ENCODE measurements at regions not wholly inside any gene's neighbourhood (a gene's known extent, or its start where the extent isn't known, plus 50 kb on each side); places are given as distances from the start of the nearest gene placed in this dataset.

GRCh38 chr2:128578406-128579390 is 260.0 kb upstream of the HS6ST1 start:
- H3K4me1 Mint-ChIP-seq: no peaks in the 10 kb centered on the region
- no peaks in the 10 kb centered on the region for H3K9me3 Mint-ChIP-seq
- Histone ChIP-seq H3K36me3 (ENCODE audit: control insufficient read depth in 2 of 3, insufficient read depth in 3 of 3, low read length in 3 of 3) (no peaks in the 10 kb centered on the region), H3K9me3 (ENCODE audit: control insufficient read depth in 2 of 3, low read length in 3 of 3) (no peaks in the 10 kb centered on the region), H3K4me3 (ENCODE audit: low read length) (no peak overlapping the region), H3K27ac (ENCODE audit: low read depth, low read length) (no peak overlapping the region), H3K4me1 (ENCODE audit: control insufficient read depth in 2 of 2, insufficient read depth in 2 of 2, low read length in 2 of 2) (no peaks in the 10 kb centered on the region), H3K27me3 (ENCODE audit: control insufficient read depth in 2 of 2, insufficient read depth in 2 of 2, low read length in 2 of 2) (no peaks in the 10 kb centered on the region)
- intact Hi-C loops (cut with micrococcal nuclease): no loop called here
- no peak for DNase-seq
- no peaks in the 10 kb centered on the region for H3K36me3 Mint-ChIP-seq
- no peak overlapping the region for H3K27ac Mint-ChIP-seq
- H3K4me3 Mint-ChIP-seq: no peak overlapping the region
- ChIA-PET POLR2A (no interaction called here), CTCF (no interaction called here)
- peaks cover 0 to 6% (median under 1%) of the 10 kb centered on the region in 5 donors for H3K27me3 Mint-ChIP-seq
- ATAC-seq: no peak

GRCh38 chr2:128579825-128580224 is 261.2 kb upstream of the HS6ST1 start:
- Histone ChIP-seq H3K4me1 (ENCODE audit: control insufficient read depth in 2 of 2, insufficient read depth in 2 of 2, low read length in 2 of 2) (no peaks in the 10 kb centered on the region), H3K36me3 (ENCODE audit: control insufficient read depth in 2 of 3, insufficient read depth in 3 of 3, low read length in 3 of 3) (no peaks in the 10 kb centered on the region), H3K9me3 (ENCODE audit: control insufficient read depth in 2 of 3, low read length in 3 of 3) (no peaks in the 10 kb centered on the region), H3K27ac (ENCODE audit: low read depth, low read length) (no peak overlapping the region), H3K27me3 (ENCODE audit: control insufficient read depth in 2 of 2, insufficient read depth in 2 of 2, low read length in 2 of 2) (no peaks in the 10 kb centered on the region), H3K4me3 (ENCODE audit: low read length) (no peak overlapping the region)
- POLR2A ChIA-PET: no interaction called here
- DNase-seq (no peak), ATAC-seq (no peak)
- H3K36me3 Mint-ChIP-seq: no peaks in the 10 kb centered on the region
- H3K4me1 Mint-ChIP-seq: peaks cover 0 to 2% (median 0%) of the 10 kb centered on the region in 7 donors
- CTCF ChIA-PET: no interaction called here
- peaks cover 0 to 4% (median 0%) of the 10 kb centered on the region in 11 donors for H3K9me3 Mint-ChIP-seq
- no peaks in the 10 kb centered on the region for H3K27me3 Mint-ChIP-seq
- intact Hi-C loops (cut with micrococcal nuclease): no loop called here
- H3K4me3 Mint-ChIP-seq: no peak overlapping the region
- H3K27ac Mint-ChIP-seq: no peak overlapping the region

GRCh38 chr2:128580988-128581848 is 262.6 kb upstream of the HS6ST1 start:
- H3K27me3 ChIP-seq (ENCODE audit: control insufficient read depth in 2 of 2, insufficient read depth in 2 of 2, low read length in 2 of 2): no peaks in the 10 kb centered on the region
- Mint-ChIP-seq H3K27ac (no peak overlapping the region), H3K27me3 (no peaks in the 10 kb centered on the region), H3K36me3 (no peaks in the 10 kb centered on the region), H3K4me3 (no peak overlapping the region), H3K4me1 (peaks cover 0 to 2% (median 0%) of the 10 kb centered on the region in 7 donors), H3K9me3 (peaks cover 0 to 4% (median 0%) of the 10 kb centered on the region in 11 donors)
- no peak overlapping the region for H3K27ac ChIP-seq (ENCODE audit: low read depth, low read length)
- intact Hi-C loops (cut with micrococcal nuclease): no loop called here
- CTCF ChIA-PET: no interaction called here
- H3K9me3 ChIP-seq (ENCODE audit: control insufficient read depth in 2 of 3, low read length in 3 of 3): no peaks in the 10 kb centered on the region
- DNase-seq (no peak), ATAC-seq (no peak)
- no peaks in the 10 kb centered on the region for H3K4me1 ChIP-seq (ENCODE audit: control insufficient read depth in 2 of 2, insufficient read depth in 2 of 2, low read length in 2 of 2)
- H3K36me3 ChIP-seq (ENCODE audit: control insufficient read depth in 2 of 3, insufficient read depth in 3 of 3, low read length in 3 of 3): no peaks in the 10 kb centered on the region
- POLR2A ChIA-PET: no interaction called here
- no peak overlapping the region for H3K4me3 ChIP-seq (ENCODE audit: low read length)

- no peak overlapping the region for H3K4me3 Mint-ChIP-seq
- intact Hi-C loops (cut with micrococcal nuclease): no loop called here
- no peak overlapping the region for H3K27ac ChIP-seq (ENCODE audit: low read depth, low read length)
- no peaks in the 10 kb centered on the region for H3K4me1 ChIP-seq (ENCODE audit: control insufficient read depth in 2 of 2, insufficient read depth in 2 of 2, low read length in 2 of 2)
- H3K36me3 ChIP-seq (ENCODE audit: control insufficient read depth in 2 of 3, insufficient read depth in 3 of 3, low read length in 3 of 3): no peaks in the 10 kb centered on the region
- peaks cover 0 to 2% (median 0%) of the 10 kb centered on the region in 7 donors for H3K4me1 Mint-ChIP-seq
- no peak overlapping the region for H3K4me3 ChIP-seq (ENCODE audit: low read length)
- H3K27me3 Mint-ChIP-seq: no peaks in the 10 kb centered on the region
- no peaks in the 10 kb centered on the region for H3K36me3 Mint-ChIP-seq
- DNase-seq (no peak), ATAC-seq (no peak)
- peaks cover 0 to 5% (median 0%) of the 10 kb centered on the region in 11 donors for H3K9me3 Mint-ChIP-seq
- no peak overlapping the region for H3K27ac Mint-ChIP-seq
- POLR2A ChIA-PET: no interaction called here
- CTCF ChIA-PET: no interaction called here
- no peaks in the 10 kb centered on the region for H3K9me3 ChIP-seq (ENCODE audit: control insufficient read depth in 2 of 3, low read length in 3 of 3)
- no peaks in the 10 kb centered on the region for H3K27me3 ChIP-seq (ENCODE audit: control insufficient read depth in 2 of 2, insufficient read depth in 2 of 2, low read length in 2 of 2)
Observed at GRCh38 chr2:128581849-128582244, 263.2 kb upstream of the HS6ST1 start.

- ChIA-PET POLR2A (no interaction called here), CTCF (no interaction called here)
- Mint-ChIP-seq H3K36me3 (no peaks in the 10 kb centered on the region), H3K9me3 (peaks cover 0 to 5% (median 0%) of the 10 kb centered on the region in 11 donors), H3K27ac (no peak overlapping the region), H3K4me1 (peaks cover 0 to 2% (median 0%) of the 10 kb centered on the region in 7 donors), H3K4me3 (no peak overlapping the region), H3K27me3 (peaks cover 0 to 7% (median under 1%) of the 10 kb centered on the region in 5 donors)
- intact Hi-C loops (cut with micrococcal nuclease): no loop called here
- Histone ChIP-seq H3K36me3 (ENCODE audit: control insufficient read depth in 2 of 3, insufficient read depth in 3 of 3, low read length in 3 of 3) (no peaks in the 10 kb centered on the region), H3K4me1 (ENCODE audit: control insufficient read depth in 2 of 2, insufficient read depth in 2 of 2, low read length in 2 of 2) (no peaks in the 10 kb centered on the region), H3K4me3 (ENCODE audit: low read length) (no peak overlapping the region), H3K9me3 (ENCODE audit: control insufficient read depth in 2 of 3, low read length in 3 of 3) (no peaks in the 10 kb centered on the region), H3K27me3 (ENCODE audit: control insufficient read depth in 2 of 2, insufficient read depth in 2 of 2, low read length in 2 of 2) (no peaks in the 10 kb centered on the region), H3K27ac (ENCODE audit: low read depth, low read length) (no peak overlapping the region)
- no peak for DNase-seq
- ATAC-seq: no peak
Observed at GRCh38 chr2:128584296-128584890, 265.7 kb upstream of the HS6ST1 start.

GRCh38 chr2:128585706-128586105 is 267.0 kb upstream of the HS6ST1 start:
- intact Hi-C loops (cut with micrococcal nuclease): no loop called here
- H3K27ac Mint-ChIP-seq: no peak overlapping the region
- H3K4me3 ChIP-seq (ENCODE audit: low read length): no peak overlapping the region
- ChIA-PET POLR2A (no interaction called here), CTCF (no interaction called here)
- peaks cover 0 to 5% (median 0%) of the 10 kb centered on the region in 11 donors for H3K9me3 Mint-ChIP-seq
- H3K27me3 Mint-ChIP-seq: peaks cover 0 to 7% (median 4%) of the 10 kb centered on the region in 5 donors
- H3K27ac ChIP-seq (ENCODE audit: low read depth, low read length): no peak overlapping the region
- ATAC-seq (no peak), DNase-seq (no peak)
- H3K36me3 Mint-ChIP-seq: no peaks in the 10 kb centered on the region
- no peaks in the 10 kb centered on the region for H3K27me3 ChIP-seq (ENCODE audit: control insufficient read depth in 2 of 2, insufficient read depth in 2 of 2, low read length in 2 of 2)
- H3K9me3 ChIP-seq (ENCODE audit: control insufficient read depth in 2 of 3, low read length in 3 of 3): no peaks in the 10 kb centered on the region
- no peak overlapping the region for H3K4me3 Mint-ChIP-seq
- no peaks in the 10 kb centered on the region for H3K4me1 ChIP-seq (ENCODE audit: control insufficient read depth in 2 of 2, insufficient read depth in 2 of 2, low read length in 2 of 2)
- H3K36me3 ChIP-seq (ENCODE audit: control insufficient read depth in 2 of 3, insufficient read depth in 3 of 3, low read length in 3 of 3): no peaks in the 10 kb centered on the region
- peaks cover 0 to 2% (median 0%) of the 10 kb centered on the region in 7 donors for H3K4me1 Mint-ChIP-seq

All from naive thymus-derived CD4-positive, alpha-beta T cell (primary cell).